ENCODE measurements at regions not wholly inside any gene's neighbourhood (a gene's known extent, or its start where the extent isn't known, plus 50 kb on each side); places are given as distances from the start of the nearest gene placed in this dataset.

DNA sequence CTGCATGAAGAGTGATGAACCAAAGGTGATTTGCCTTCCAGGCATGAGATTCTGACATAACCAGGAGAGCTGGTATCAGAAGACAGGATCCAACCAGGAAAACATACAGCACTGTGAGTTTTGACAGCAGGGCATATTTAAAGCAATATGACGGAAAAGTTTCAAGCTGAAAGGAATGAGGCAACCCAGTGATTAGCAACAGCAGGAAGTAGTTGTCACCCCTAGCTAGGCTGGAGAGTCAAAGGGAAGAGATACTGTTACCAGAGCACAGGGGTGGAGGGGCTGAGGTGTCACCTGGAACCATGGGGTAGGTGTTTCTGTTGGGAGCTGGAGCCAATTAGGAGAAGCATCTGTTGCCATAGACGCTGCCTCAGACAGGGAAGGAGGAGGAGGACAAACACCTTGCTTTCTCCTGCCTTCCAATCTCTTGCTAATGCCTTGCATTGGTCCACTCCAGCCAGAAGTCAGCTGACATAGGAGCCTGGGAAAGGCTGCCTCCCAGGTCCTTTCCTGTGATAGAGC lies 125.4 kb upstream of the SORCS3 start:
- TF ChIP-seq FOXK2 (IDR thresholded peaks at IDR 0.05), result no peak
- TF ChIP-seq FOXM1 (IDR thresholded peaks at IDR 0.05; ENCODE audit: borderline replicate concordance), result no peak
- no peak for TF ChIP-seq SP1 (IDR thresholded peaks at IDR 0.05)
- TF ChIP-seq BHLHE40 (IDR thresholded peaks at IDR 0.05; ENCODE audit: borderline replicate concordance), result no peak
- TF ChIP-seq FOXA1 (IDR thresholded peaks at IDR 0.05), result no peak

Measured in HEK293T (cell line).